ENCODE measurements at regions not wholly inside any gene's neighbourhood (a gene's known extent, or its start where the extent isn't known, plus 50 kb on each side); places are given as distances from the start of the nearest gene placed in this dataset.

DNA sequence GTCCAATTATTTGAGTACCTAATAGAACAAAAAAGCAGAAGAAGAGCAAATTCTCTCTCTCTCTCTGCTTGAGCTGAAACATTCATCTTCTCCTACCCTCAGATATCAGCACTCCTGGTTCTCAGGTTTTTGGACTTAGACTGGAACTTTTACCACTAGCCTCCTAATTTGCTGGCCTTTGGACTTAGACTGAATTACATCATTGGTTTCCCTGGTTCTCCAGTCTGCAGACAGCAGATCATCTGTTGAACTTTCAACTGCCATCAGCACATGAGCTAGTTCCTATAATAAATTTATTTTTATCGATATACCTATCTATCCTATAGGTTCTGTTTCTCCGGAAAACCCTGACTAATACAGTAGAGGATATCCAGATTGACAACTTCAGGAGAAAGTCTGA, 208.9 kb upstream of the GAS1 start:
- DNase-seq (ENCODE audit: low read depth): no peak
- TF ChIP-seq, protein P1, sequence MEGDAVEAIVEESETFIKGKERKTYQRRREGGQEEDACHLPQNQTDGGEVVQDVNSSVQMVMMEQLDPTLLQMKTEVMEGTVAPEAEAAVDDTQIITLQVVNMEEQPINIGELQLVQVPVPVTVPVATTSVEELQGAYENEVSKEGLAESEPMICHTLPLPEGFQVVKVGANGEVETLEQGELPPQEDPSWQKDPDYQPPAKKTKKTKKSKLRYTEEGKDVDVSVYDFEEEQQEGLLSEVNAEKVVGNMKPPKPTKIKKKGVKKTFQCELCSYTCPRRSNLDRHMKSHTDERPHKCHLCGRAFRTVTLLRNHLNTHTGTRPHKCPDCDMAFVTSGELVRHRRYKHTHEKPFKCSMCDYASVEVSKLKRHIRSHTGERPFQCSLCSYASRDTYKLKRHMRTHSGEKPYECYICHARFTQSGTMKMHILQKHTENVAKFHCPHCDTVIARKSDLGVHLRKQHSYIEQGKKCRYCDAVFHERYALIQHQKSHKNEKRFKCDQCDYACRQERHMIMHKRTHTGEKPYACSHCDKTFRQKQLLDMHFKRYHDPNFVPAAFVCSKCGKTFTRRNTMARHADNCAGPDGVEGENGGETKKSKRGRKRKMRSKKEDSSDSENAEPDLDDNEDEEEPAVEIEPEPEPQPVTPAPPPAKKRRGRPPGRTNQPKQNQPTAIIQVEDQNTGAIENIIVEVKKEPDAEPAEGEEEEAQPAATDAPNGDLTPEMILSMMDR (IDR thresholded peaks at IDR 0.05; ENCODE audit: low read length, missing control alignments): no peak
- H3K4me3 ChIP-seq (replicated peaks; ENCODE audit: low read depth, low read length): no peak overlapping the region

DNA sequence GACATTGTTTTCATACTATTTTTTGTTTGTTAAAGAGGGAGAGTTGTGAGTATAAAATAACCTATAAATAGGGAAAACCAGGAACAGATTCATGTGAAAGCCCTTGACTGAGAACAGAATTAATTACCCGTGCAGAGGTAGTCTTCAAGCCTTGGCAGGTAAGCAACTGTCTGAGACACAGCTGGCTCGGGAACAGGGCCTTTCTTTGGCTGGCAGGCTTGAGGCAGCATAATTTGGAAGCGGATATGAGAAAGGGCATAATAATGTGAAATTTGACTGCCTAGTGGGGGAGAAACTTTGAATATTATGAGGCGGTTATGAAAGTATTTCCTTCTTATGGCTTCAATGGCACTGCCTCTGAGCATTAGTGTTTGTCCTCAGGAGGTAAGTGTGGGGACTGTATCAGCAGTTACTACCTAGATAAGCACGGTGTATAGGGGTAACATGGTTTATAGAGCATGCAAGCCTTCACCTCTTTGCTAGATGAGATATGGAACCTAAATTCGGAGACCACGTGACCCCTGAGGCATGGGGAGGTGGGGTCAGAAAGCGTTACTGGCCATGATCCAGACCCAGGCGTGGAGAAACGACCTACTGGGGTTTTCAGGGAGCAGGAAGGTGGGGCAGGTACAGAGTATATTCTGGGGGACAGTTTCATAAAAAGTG, 210.2 kb upstream of the GAS1 start:
- DNase-seq (ENCODE audit: low read depth): peak; percentile 8
- TF ChIP-seq, protein P1 (IDR thresholded peaks at IDR 0.05; ENCODE audit: low read length, missing control alignments): no peak
- H3K4me3 ChIP-seq (replicated peaks; ENCODE audit: low read depth, low read length): no peak overlapping the region

DNA sequence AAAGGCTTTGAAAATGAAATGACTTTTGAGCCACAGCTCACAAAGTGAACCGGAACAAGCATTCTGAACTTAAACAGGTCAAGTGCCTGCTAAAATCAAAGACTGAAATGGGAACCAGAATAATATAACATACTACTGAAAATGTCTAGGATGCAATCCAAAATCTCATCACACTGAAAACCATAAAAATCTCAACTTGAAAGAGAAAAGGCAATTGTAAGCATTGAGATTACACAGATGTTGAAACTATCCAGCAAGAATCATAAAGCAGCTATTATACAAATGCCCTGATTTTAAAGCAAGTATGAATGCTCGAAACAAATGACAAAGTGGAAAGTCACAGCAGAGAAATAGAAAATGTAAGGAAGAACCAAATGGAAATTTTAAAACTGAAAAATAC, 211.5 kb upstream of the GAS1 start:
- DNase-seq (ENCODE audit: low read depth): no peak
- TF ChIP-seq, protein P1 (IDR thresholded peaks at IDR 0.05; ENCODE audit: low read length, missing control alignments): no peak
- no peak overlapping the region for H3K4me3 ChIP-seq (replicated peaks; ENCODE audit: low read depth, low read length)

DNA sequence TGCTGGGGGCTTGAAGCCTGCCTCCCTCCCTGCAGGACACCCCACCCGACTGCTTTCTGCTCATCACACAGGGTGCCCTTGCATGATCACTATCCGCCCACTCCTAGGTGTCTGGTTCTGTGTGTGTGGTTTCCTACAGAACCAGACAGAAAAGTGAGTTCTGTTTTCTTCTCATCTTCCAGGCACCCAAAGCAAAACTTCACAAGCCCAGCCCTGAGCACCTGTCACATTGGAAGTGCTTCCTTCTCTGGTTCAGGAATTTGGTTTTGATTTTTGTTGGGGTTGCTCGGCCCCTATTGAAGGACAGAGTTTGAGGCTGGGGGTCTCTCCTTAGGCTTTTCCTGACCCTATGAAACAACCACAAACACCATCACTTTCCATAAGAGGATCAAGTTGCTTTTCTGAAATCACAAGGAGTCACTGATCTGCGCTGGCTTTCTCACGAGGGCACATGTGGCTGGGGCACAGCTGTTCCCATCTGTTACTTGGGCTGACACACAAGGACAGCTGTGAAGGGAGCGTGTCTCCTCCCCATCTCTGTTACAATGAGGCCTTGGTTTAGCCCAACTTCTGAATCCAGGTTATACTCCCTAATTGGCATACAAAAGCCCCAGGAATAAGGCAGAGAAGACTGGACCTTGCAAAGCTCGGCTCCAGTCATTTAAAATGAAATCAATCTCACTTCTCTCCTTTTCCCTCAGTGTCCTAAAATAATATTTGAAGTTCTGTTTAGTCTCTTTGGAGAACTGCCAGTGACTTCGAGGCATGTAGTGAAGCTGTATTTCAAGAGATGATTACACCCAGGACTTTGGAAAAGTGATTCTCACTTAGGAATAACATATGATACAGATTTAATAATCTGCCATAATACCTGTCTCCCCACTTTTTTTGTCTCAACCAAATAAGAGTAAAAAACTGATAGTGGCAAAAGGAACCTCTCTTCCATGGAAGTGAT, 213.1 kb upstream of the GAS1 start:
- no peak for DNase-seq (ENCODE audit: low read depth)
- no peak overlapping the region for H3K4me3 ChIP-seq (replicated peaks; ENCODE audit: low read depth, low read length)
- TF ChIP-seq, protein P1 (IDR thresholded peaks at IDR 0.05; ENCODE audit: low read length, missing control alignments): no peak

DNA sequence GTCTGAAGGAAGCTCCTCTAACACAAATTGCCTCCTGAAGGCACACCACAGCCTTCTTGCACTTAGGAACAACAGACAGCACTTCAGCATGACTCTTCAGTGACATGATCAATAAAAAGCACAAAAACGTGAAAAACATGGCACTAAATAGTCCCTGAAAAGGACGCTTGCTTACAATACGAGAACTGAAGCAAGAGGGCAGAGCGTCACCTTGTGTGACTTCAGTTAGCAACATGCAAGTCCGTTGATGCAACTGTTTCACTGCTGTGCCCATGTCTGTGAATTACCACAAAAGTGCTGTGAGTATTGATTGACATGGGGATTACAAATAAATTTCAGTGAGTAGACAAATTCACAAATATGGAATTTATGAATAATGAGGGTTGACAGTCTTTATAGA, 219.9 kb upstream of the GAS1 start:
- DNase-seq (ENCODE audit: low read depth): no peak
- no peak overlapping the region for H3K4me3 ChIP-seq (replicated peaks; ENCODE audit: low read depth, low read length)

GRCh38 chr9:87167582-87167981, 220.3 kb upstream of the GAS1 start:
- H3K4me3 ChIP-seq (replicated peaks; ENCODE audit: low read depth, low read length): no peak overlapping the region
- DNase-seq (ENCODE audit: low read depth): no peak
- TF ChIP-seq, protein P1 (IDR thresholded peaks at IDR 0.05; ENCODE audit: low read length, missing control alignments): no peak

More for the DNA sequence above, 219.9 kb upstream of the GAS1 start:
- TF ChIP-seq, protein P1 (IDR thresholded peaks at IDR 0.05; ENCODE audit: low read length, missing control alignments): no peak
